ENCODE measurements at regions not wholly inside any gene's neighbourhood (a gene's known extent, or its start where the extent isn't known, plus 50 kb on each side); places are given as distances from the start of the nearest gene placed in this dataset.

GRCh38 chr4:185999207-185999606, 69.7 kb upstream of the TLR3 start:
- H2AFZ ChIP-seq (ENCODE audit: low read depth, low read length), result no peak overlapping the region
- no peaks in the 10 kb centered on the region for H3K27me3 ChIP-seq (ENCODE audit: low read depth, low read length)
- no peak overlapping the region for H3K4me2 ChIP-seq (ENCODE audit: low read length)
- TF ChIP-seq CTCF (IDR thresholded peaks at IDR 0.05; ENCODE audit: low read depth, low read length), result no peak
- no peak for TF ChIP-seq EZH2phosphoT487 (IDR thresholded peaks at IDR 0.05; ENCODE audit: low read depth)
- no peaks in the 10 kb centered on the region for H3K36me3 ChIP-seq (replicated peaks; ENCODE audit: low read depth, low read length)
- H3K4me3 ChIP-seq (ENCODE audit: low read length), result no peak overlapping the region
- no peaks in the 10 kb centered on the region for H4K20me1 ChIP-seq (ENCODE audit: insufficient read depth, low read length)
- H3K79me2 ChIP-seq (ENCODE audit: low read length), result no peaks in the 10 kb centered on the region
- H3K4me1 ChIP-seq (ENCODE audit: low read length), result no peaks in the 10 kb centered on the region
- no peak overlapping the region for H3K27ac ChIP-seq (ENCODE audit: low read length)
- no peaks in the 10 kb centered on the region for H3K9me3 ChIP-seq (ENCODE audit: insufficient read depth, low read length)
- H3K9ac ChIP-seq (ENCODE audit: low read length), result no peak overlapping the region

GRCh38 chr4:186002853-186003252, 66.1 kb upstream of the TLR3 start:
- no peak overlapping the region for H3K4me2 ChIP-seq (ENCODE audit: low read length)
- TF ChIP-seq CTCF (IDR thresholded peaks at IDR 0.05; ENCODE audit: low read depth, low read length) (no peak), EZH2phosphoT487 (IDR thresholded peaks at IDR 0.05; ENCODE audit: low read depth) (no peak)
- H3K27ac ChIP-seq (ENCODE audit: low read length), result no peak overlapping the region
- no peak overlapping the region for H2AFZ ChIP-seq (ENCODE audit: low read depth, low read length)
- no peaks in the 10 kb centered on the region for H4K20me1 ChIP-seq (ENCODE audit: insufficient read depth, low read length)
- no peaks in the 10 kb centered on the region for H3K4me1 ChIP-seq (ENCODE audit: low read length)
- H3K9me3 ChIP-seq (ENCODE audit: insufficient read depth, low read length), result no peaks in the 10 kb centered on the region
- H3K27me3 ChIP-seq (ENCODE audit: low read depth, low read length), result no peaks in the 10 kb centered on the region
- H3K36me3 ChIP-seq (replicated peaks; ENCODE audit: low read depth, low read length), result no peaks in the 10 kb centered on the region
- no peak overlapping the region for H3K4me3 ChIP-seq (ENCODE audit: low read length)
- no peak overlapping the region for H3K9ac ChIP-seq (ENCODE audit: low read length)
- no peaks in the 10 kb centered on the region for H3K79me2 ChIP-seq (ENCODE audit: low read length)

- Histone ChIP-seq H2AFZ (ENCODE audit: low read depth, low read length) (no peak overlapping the region), H3K9ac (ENCODE audit: low read length) (no peak overlapping the region), H3K36me3 (replicated peaks; ENCODE audit: low read depth, low read length) (no peaks in the 10 kb centered on the region), H3K79me2 (ENCODE audit: low read length) (no peaks in the 10 kb centered on the region), H3K4me2 (ENCODE audit: low read length) (no peak overlapping the region), H3K4me3 (ENCODE audit: low read length) (no peak overlapping the region), H3K4me1 (ENCODE audit: low read length) (no peaks in the 10 kb centered on the region), H3K27me3 (ENCODE audit: low read depth, low read length) (no peaks in the 10 kb centered on the region), H4K20me1 (ENCODE audit: insufficient read depth, low read length) (no peaks in the 10 kb centered on the region), H3K9me3 (ENCODE audit: insufficient read depth, low read length) (no peaks in the 10 kb centered on the region), H3K27ac (ENCODE audit: low read length) (no peak overlapping the region)
- TF ChIP-seq CTCF (IDR thresholded peaks at IDR 0.05; ENCODE audit: low read depth, low read length) (no peak), EZH2phosphoT487 (IDR thresholded peaks at IDR 0.05; ENCODE audit: low read depth) (no peak)
Measured at GRCh38 chr4:186003746-186004145, 65.2 kb upstream of the TLR3 start.

- Histone ChIP-seq H3K27me3 (ENCODE audit: low read depth, low read length) (no peaks in the 10 kb centered on the region), H3K4me1 (ENCODE audit: low read length) (no peaks in the 10 kb centered on the region), H3K9me3 (ENCODE audit: insufficient read depth, low read length) (no peaks in the 10 kb centered on the region), H4K20me1 (ENCODE audit: insufficient read depth, low read length) (no peaks in the 10 kb centered on the region), H3K27ac (ENCODE audit: low read length) (no peak overlapping the region), H3K36me3 (replicated peaks; ENCODE audit: low read depth, low read length) (no peaks in the 10 kb centered on the region), H3K79me2 (ENCODE audit: low read length) (no peaks in the 10 kb centered on the region), H2AFZ (ENCODE audit: low read depth, low read length) (no peak overlapping the region), H3K4me2 (ENCODE audit: low read length) (no peak overlapping the region), H3K4me3 (ENCODE audit: low read length) (no peak overlapping the region), H3K9ac (ENCODE audit: low read length) (no peak overlapping the region)
- TF ChIP-seq CTCF (IDR thresholded peaks at IDR 0.05; ENCODE audit: low read depth, low read length) (no peak), EZH2phosphoT487 (IDR thresholded peaks at IDR 0.05; ENCODE audit: low read depth) (no peak)
Measured at GRCh38 chr4:186008057-186008456, 60.9 kb upstream of the TLR3 start.
